ENCODE measurements at regions not wholly inside any gene's neighbourhood (a gene's known extent, or its start where the extent isn't known, plus 50 kb on each side); places are given as distances from the start of the nearest gene placed in this dataset.

DNA sequence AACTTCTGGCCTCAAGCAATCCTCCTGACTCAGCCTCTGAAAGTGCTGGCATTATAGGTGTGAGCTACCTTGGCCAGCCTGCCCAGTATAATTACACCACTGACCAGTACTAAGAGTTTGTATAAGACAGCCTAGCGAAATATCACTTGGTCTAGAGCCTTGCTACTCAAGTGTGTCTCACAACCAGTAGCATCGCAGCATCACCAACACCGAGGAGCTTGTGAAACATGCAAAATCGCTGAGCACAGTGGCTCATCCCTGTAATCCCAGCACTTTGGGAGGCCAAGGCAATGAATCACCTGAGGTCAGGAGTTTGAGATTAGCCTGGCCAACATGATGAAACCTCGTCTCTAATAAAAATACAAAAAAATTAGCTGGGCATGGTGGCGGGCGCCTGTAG, 102.0 kb upstream of the GATB start:
- POLR2A ChIA-PET, result no interaction called here
- Histone ChIP-seq H3K9me3 (ENCODE audit: control insufficient read depth, insufficient read depth, low read depth, low read length) (no peaks in the 10 kb centered on the region), H3K27ac (ENCODE audit: extremely low read depth, low read depth, low read length) (no peak overlapping the region), H3K4me1 (ENCODE audit: control insufficient read depth, insufficient read depth, low read length) (no peaks in the 10 kb centered on the region), H3K4me3 (ENCODE audit: low read depth, low read length) (no peak overlapping the region), H3K36me3 (ENCODE audit: control insufficient read depth in 2 of 2, insufficient read depth in 1 of 2, low read length in 2 of 2) (no peaks in the 10 kb centered on the region)
- CTCF ChIA-PET, result interaction anchor here (0.6 kb wide), 1 partner anchor 14 kb away, joined by 3 read pairs; no protein-coding TSS in a partner anchor
- TF ChIP-seq ZNF16 (tag by site-specific recombination; IDR thresholded peaks at IDR 0.05; ENCODE audit: low read depth) (no peak), GLIS1 (tag by site-specific recombination; IDR thresholded peaks at IDR 0.05) (no peak), YY1 (tag by site-specific recombination; IDR thresholded peaks at IDR 0.05) (no peak), ZNF2 (tag by site-specific recombination; IDR thresholded peaks at IDR 0.05) (no peak), ZNF561 (tag by site-specific recombination; IDR thresholded peaks at IDR 0.05; ENCODE audit: borderline replicate concordance) (no peak), ZNF132 (tag by site-specific recombination; IDR thresholded peaks at IDR 0.05; ENCODE audit: borderline replicate concordance) (no peak), ZNF184 (tag by site-specific recombination; IDR thresholded peaks at IDR 0.05) (no peak), ZNF660 (tag by site-specific recombination; IDR thresholded peaks at IDR 0.05) (no peak), ZNF768 (tag by site-specific recombination; IDR thresholded peaks at IDR 0.05) (no peak), ZNF404 (tag by site-specific recombination; IDR thresholded peaks at IDR 0.05) (no peak)
- TF ChIP-seq, protein P1, sequence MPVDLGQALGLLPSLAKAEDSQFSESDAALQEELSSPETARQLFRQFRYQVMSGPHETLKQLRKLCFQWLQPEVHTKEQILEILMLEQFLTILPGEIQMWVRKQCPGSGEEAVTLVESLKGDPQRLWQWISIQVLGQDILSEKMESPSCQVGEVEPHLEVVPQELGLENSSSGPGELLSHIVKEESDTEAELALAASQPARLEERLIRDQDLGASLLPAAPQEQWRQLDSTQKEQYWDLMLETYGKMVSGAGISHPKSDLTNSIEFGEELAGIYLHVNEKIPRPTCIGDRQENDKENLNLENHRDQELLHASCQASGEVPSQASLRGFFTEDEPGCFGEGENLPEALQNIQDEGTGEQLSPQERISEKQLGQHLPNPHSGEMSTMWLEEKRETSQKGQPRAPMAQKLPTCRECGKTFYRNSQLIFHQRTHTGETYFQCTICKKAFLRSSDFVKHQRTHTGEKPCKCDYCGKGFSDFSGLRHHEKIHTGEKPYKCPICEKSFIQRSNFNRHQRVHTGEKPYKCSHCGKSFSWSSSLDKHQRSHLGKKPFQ (tag by site-specific recombination; IDR thresholded peaks at IDR 0.05), result no peak
- TF ChIP-seq, protein P2, sequence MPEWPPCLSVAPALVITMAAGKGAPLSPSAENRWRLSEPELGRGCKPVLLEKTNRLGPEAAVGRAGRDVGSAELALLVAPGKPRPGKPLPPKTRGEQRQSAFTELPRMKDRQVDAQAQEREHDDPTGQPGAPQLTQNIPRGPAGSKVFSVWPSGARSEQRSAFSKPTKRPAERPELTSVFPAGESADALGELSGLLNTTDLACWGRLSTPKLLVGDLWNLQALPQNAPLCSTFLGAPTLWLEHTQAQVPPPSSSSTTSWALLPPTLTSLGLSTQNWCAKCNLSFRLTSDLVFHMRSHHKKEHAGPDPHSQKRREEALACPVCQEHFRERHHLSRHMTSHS (tag by site-specific recombination; IDR thresholded peaks at IDR 0.05), result no peak
- TF ChIP-seq, protein P3, sequence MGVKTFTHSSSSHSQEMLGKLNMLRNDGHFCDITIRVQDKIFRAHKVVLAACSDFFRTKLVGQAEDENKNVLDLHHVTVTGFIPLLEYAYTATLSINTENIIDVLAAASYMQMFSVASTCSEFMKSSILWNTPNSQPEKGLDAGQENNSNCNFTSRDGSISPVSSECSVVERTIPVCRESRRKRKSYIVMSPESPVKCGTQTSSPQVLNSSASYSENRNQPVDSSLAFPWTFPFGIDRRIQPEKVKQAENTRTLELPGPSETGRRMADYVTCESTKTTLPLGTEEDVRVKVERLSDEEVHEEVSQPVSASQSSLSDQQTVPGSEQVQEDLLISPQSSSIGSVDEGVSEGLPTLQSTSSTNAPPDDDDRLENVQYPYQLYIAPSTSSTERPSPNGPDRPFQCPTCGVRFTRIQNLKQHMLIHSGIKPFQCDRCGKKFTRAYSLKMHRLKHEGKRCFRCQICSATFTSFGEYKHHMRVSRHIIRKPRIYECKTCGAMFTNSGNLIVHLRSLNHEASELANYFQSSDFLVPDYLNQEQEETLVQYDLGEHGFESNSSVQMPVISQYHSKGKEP (tag by site-specific recombination; IDR thresholded peaks at IDR 0.05), result no peak

DNA sequence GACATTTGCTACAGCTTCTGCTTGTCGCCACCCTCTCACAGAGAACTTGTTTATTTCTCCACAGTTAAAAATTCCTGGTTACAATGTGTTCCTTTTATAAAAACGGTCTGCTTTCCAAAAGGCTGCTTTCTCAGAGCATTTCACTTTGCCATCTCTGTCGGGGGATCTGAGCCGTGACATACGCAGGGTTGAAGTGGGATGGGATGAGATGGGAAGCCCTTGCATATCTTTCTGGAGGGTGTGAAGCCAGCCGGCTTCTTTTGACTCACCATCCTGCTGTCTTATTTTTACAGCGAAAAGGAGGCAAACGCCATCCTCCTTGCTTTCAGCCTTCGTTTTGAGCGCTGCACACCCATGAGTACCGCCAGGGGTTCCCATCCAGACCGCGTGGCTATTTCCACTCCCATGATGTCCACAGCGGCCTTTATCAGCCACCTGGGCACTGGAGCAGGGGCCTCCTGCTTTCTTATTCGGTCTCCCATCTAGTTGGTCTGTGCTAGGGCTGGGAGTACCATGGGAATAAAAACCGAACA, 99.8 kb upstream of the GATB start:
- Histone ChIP-seq H3K4me3 (ENCODE audit: low read depth, low read length) (no peak overlapping the region), H3K9me3 (ENCODE audit: control insufficient read depth, insufficient read depth, low read depth, low read length) (no peaks in the 10 kb centered on the region), H3K4me1 (ENCODE audit: control insufficient read depth, insufficient read depth, low read length) (no peaks in the 10 kb centered on the region), H3K27ac (ENCODE audit: extremely low read depth, low read depth, low read length) (no peak overlapping the region), H3K36me3 (ENCODE audit: control insufficient read depth in 2 of 2, insufficient read depth in 1 of 2, low read length in 2 of 2) (no peaks in the 10 kb centered on the region)
- TF ChIP-seq ZXDB (tag by site-specific recombination; IDR thresholded peaks at IDR 0.05) (no peak), ZBTB48 (tag by site-specific recombination; IDR thresholded peaks at IDR 0.05) (no peak), SALL2 (tag by site-specific recombination; IDR thresholded peaks at IDR 0.05; ENCODE audit: borderline replicate concordance) (no peak), ZNF549 (tag by site-specific recombination; IDR thresholded peaks at IDR 0.05) (no peak), ZNF670 (tag by site-specific recombination; IDR thresholded peaks at IDR 0.05; ENCODE audit: low read depth) (no peak), ZNF555 (tag by site-specific recombination; conservative IDR thresholded peaks at IDR 0.05) (no peak), ZNF274 (IDR thresholded peaks at IDR 0.05; ENCODE audit: low read length) (no peak), ZNF274 (tag by site-specific recombination; IDR thresholded peaks at IDR 0.05; ENCODE audit: borderline replicate concordance) (no peak)
- TF ChIP-seq, protein P4, sequence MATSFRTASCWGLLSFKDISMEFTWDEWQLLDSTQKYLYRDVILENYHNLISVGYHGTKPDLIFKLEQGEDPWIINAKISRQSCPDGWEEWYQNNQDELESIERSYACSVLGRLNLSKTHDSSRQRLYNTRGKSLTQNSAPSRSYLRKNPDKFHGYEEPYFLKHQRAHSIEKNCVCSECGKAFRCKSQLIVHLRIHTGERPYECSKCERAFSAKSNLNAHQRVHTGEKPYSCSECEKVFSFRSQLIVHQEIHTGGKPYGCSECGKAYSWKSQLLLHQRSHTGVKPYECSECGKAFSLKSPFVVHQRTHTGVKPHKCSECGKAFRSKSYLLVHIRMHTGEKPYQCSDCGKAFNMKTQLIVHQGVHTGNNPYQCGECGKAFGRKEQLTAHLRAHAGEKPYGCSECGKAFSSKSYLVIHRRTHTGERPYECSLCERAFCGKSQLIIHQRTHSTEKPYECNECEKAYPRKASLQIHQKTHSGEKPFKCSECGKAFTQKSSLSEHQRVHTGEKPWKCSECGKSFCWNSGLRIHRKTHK (tag by site-specific recombination; IDR thresholded peaks at IDR 0.05), result no peak
- POLR2A ChIA-PET, result no interaction called here
- CTCF ChIA-PET, result no interaction called here
